Activated CD4-positive, alpha-beta T cell treated with anti-CD3 and anti-CD28 coated beads, Interleukin-2, Interleukin-6, amounts not matched to agents 100 ng/mL and 50 ng/mL, durations not matched to agents 16 hours and 8 hours (primary cell): ENCODE measurements at regions not wholly inside any gene's neighbourhood (a gene's known extent, or its start where the extent isn't known, plus 50 kb on each side); places are given as distances from the start of the nearest gene placed in this dataset.

Experiments
- DNase-seq: peaks from one replicate; pipeline ENCODE4 v3.0.0-alpha.2; 2020

DNA sequence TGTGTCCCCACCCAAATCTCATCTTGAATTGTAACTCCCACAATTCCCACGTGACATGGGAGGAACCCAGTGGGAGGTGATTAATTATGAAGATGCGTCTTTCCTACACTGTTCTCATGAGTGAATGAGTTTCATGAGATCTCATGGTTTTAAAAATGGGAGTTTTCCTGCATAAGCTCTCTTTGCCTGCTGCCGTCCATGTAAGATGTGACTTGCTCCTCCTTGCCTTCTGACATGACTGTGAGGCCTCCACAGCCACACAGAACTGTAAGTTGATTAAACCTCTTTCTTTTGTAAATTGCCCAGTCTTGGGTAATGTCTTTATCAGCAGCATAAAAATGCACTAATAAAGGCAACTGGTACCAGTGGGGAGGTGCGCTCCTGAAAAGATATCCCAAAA is 67.7 kb upstream of the DRGX start:
- no peak for DNase-seq

- DNase-seq = no peak
Measured at GRCh38 chr10:49458869-49459268, 63.0 kb upstream of the DRGX start.

DNA sequence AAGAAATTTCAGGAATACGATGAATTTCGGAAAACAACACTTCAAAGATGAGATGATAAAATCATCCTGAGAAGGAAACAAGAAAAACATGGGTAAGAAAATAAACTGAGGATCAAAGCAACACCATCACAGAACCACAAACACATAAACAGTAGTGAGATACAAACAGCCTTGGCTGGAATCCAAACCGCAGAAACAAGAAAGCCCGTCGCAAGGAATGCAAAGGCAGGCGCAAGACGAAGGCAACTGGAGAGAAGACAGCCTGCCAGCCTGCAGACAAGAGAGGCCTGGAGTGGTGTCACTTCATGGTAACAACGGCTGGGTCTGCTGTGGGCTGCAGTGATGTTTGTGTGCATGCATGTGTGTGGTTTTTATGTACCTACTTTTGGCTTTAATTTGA is 61.8 kb upstream of the DRGX start:
- DNase-seq = no peak

- no peak for DNase-seq
Measured at GRCh38 chr10:49448924-49449323, 53.0 kb upstream of the DRGX start.

GRCh38 chr10:49446031-49446430 is 50.1 kb upstream of the DRGX start:
- peak; percentile 8 for DNase-seq
